Peyer's patch (tissue), 4 donors: ENCODE measurements at regions not wholly inside any gene's neighbourhood (a gene's known extent, or its start where the extent isn't known, plus 50 kb on each side); places are given as distances from the start of the nearest gene placed in this dataset.

ENCODE experiments used
- POLR2A ChIP-seq, 2 donors: fragments of 450-650 bp; IDR thresholded peaks; one replicate each; pipeline ENCODE4 v1.5.1; 2017; ENCODE audit warnings: antibody characterized with exemption in 2 of 2, mild to moderate bottlenecking in 2 of 2, moderate library complexity in 2 of 2
- TF ChIP-seq, protein P1 (sequence below), 6 experiments: fragments of 450-650 bp in 4 of 6; fragments of 200-600 bp in 2 of 6; sonication (generic) in 1 of 6; IDR thresholded peaks; one replicate each; pipeline ENCODE4 v1.5.1; 2017 to 2019; ENCODE audit warnings: antibody characterized with exemption in 6 of 6, mild to moderate bottlenecking in 3 of 6, moderate library complexity in 1 of 6

DNA sequence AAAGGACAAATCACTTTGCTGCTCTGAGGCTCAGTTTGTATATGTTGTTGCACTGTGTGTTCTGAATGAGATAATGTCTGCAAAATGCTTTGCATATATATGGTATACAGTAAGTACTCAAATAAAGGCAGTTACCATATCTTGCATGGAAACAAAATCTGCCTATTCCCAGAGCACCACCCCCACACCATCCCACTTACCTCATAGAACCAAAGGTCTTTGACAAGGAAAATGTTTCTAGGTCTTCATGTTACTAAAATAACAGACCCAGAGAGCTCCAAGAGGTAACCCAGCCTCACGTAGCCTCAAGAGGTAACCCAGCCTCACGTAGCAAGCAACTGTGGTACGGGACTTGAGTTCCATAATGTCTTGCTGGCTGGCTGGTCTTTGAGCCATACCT is 71.6 kb upstream of the CMKLR1 start:
- TF ChIP-seq, protein P1, sequence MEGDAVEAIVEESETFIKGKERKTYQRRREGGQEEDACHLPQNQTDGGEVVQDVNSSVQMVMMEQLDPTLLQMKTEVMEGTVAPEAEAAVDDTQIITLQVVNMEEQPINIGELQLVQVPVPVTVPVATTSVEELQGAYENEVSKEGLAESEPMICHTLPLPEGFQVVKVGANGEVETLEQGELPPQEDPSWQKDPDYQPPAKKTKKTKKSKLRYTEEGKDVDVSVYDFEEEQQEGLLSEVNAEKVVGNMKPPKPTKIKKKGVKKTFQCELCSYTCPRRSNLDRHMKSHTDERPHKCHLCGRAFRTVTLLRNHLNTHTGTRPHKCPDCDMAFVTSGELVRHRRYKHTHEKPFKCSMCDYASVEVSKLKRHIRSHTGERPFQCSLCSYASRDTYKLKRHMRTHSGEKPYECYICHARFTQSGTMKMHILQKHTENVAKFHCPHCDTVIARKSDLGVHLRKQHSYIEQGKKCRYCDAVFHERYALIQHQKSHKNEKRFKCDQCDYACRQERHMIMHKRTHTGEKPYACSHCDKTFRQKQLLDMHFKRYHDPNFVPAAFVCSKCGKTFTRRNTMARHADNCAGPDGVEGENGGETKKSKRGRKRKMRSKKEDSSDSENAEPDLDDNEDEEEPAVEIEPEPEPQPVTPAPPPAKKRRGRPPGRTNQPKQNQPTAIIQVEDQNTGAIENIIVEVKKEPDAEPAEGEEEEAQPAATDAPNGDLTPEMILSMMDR (IDR thresholded peaks at IDR 0.05) = no peak
- TF ChIP-seq POLR2A (IDR thresholded peaks at IDR 0.05) = no peak
